OCI-LY1 (cell line): ENCODE measurements at regions not wholly inside any gene's neighbourhood (a gene's known extent, or its start where the extent isn't known, plus 50 kb on each side); places are given as distances from the start of the nearest gene placed in this dataset.
"Not testable (repeated sequence)": the region's sequence is repeated elsewhere in the genome, so short reads cannot be mapped to it uniquely, and the experiment has no call there.

Experiments
- EZH2 ChIP-seq: fragments of 200-600 bp; sonication (generic), shearing (Covaris generic); IDR thresholded peaks from 2 replicates; pipeline ENCODE4 v1.8.0; 2017; ENCODE audit warnings: borderline replicate concordance, mixed run types, mild to moderate bottlenecking, antibody characterized with exemption, low read length, moderate library complexity, mixed read lengths
- TF ChIP-seq, protein P1 (sequence below): fragments of 200-600 bp; sonication (generic), shearing (Covaris generic); IDR thresholded peaks from 2 replicates; pipeline ENCODE4 v1.5.1; 2017; ENCODE audit warnings: mild to moderate bottlenecking, antibody characterized with exemption, low read length, moderate library complexity, mixed read lengths

DNA sequence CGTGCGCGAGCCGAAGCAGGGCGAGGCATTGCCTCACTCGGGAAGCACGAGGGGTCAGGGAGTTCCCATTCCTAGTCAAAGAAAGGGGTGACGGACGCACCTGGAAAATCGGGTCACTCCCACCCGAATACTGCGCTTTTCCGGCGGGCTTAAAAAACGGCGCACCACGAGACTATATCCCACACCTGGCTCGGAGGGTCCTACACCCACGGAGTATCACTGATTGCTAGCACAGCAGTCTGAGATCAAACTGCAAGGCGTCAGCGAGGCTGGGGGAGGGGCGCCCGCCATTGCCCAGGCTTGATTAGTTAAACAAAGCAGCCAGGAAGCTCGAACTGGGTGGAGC lies 520.0 kb upstream of the GRM7 start:
- TF ChIP-seq, protein P1, sequence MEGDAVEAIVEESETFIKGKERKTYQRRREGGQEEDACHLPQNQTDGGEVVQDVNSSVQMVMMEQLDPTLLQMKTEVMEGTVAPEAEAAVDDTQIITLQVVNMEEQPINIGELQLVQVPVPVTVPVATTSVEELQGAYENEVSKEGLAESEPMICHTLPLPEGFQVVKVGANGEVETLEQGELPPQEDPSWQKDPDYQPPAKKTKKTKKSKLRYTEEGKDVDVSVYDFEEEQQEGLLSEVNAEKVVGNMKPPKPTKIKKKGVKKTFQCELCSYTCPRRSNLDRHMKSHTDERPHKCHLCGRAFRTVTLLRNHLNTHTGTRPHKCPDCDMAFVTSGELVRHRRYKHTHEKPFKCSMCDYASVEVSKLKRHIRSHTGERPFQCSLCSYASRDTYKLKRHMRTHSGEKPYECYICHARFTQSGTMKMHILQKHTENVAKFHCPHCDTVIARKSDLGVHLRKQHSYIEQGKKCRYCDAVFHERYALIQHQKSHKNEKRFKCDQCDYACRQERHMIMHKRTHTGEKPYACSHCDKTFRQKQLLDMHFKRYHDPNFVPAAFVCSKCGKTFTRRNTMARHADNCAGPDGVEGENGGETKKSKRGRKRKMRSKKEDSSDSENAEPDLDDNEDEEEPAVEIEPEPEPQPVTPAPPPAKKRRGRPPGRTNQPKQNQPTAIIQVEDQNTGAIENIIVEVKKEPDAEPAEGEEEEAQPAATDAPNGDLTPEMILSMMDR: not testable (repeated sequence)
- TF ChIP-seq EZH2: not testable (repeated sequence)
